ENCODE measurements at regions not wholly inside any gene's neighbourhood (a gene's known extent, or its start where the extent isn't known, plus 50 kb on each side); places are given as distances from the start of the nearest gene placed in this dataset.

- in situ Hi-C loops (cut with HindIII; ENCODE audit: low pct_unique_long_range_greater_than_20kb, low sequenced_read_pairs): no loop called here
- no peak for DNase-seq (ENCODE audit: low read depth in 1 of 2, low spot score in 1 of 2)
- no peak for TF ChIP-seq JUND (IDR thresholded peaks at IDR 0.05; ENCODE audit: low read depth)
Observed at GRCh38 chr22:47372596-47373385, 610.3 kb downstream of the TBC1D22A start.

DNA sequence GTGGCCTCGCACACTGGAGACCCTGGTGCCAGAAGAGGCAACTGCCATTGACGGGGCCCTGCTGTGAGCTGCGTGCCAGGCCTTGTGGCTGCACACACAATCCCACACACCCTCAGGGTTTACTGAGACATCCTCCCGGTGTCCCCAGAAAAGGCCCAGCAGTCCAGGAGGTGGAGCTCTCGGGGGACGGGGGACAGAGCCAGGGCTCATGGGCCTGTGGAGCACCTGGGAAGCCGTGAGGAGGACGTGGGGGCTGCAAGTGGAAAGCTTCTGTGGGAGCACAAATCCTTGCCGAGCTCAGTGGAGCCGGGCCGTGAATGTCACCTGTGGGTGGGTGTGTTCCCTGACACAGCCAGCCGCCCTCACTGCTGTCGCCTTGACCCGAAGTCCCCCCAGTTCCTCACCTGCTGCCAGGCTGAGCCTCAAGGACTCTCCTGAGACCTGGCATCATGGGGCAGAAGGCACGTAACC lies 609.7 kb downstream of the TBC1D22A start:
- TF ChIP-seq JUND (IDR thresholded peaks at IDR 0.05; ENCODE audit: low read depth): no peak
- no peak for DNase-seq (ENCODE audit: low read depth in 1 of 2, low spot score in 1 of 2)
- in situ Hi-C loops (cut with HindIII; ENCODE audit: low pct_unique_long_range_greater_than_20kb, low sequenced_read_pairs): no loop called here

- no peak for DNase-seq (ENCODE audit: low read depth in 1 of 2, low spot score in 1 of 2)
- in situ Hi-C loops (cut with HindIII; ENCODE audit: low pct_unique_long_range_greater_than_20kb, low sequenced_read_pairs): no loop called here
- TF ChIP-seq JUND (IDR thresholded peaks at IDR 0.05; ENCODE audit: low read depth): no peak
Observed at GRCh38 chr22:47371263-47372090, 609.0 kb downstream of the TBC1D22A start.

GRCh38 chr22:47370448-47371262 lies 608.2 kb downstream of the TBC1D22A start:
- no peak for DNase-seq (ENCODE audit: low read depth in 1 of 2, low spot score in 1 of 2)
- TF ChIP-seq JUND (IDR thresholded peaks at IDR 0.05; ENCODE audit: low read depth): no peak
- in situ Hi-C loops (cut with HindIII; ENCODE audit: low pct_unique_long_range_greater_than_20kb, low sequenced_read_pairs): no loop called here

- no peak for TF ChIP-seq JUND (IDR thresholded peaks at IDR 0.05; ENCODE audit: low read depth)
- in situ Hi-C loops (cut with HindIII; ENCODE audit: low pct_unique_long_range_greater_than_20kb, low sequenced_read_pairs): no loop called here
- no peak for DNase-seq (ENCODE audit: low read depth in 1 of 2, low spot score in 1 of 2)
Observed at GRCh38 chr22:47369431-47370015, 607.1 kb downstream of the TBC1D22A start.

- no peak for DNase-seq (ENCODE audit: low read depth in 1 of 2, low spot score in 1 of 2)
- TF ChIP-seq JUND (IDR thresholded peaks at IDR 0.05; ENCODE audit: low read depth): no peak
- in situ Hi-C loops (cut with HindIII; ENCODE audit: low pct_unique_long_range_greater_than_20kb, low sequenced_read_pairs): no loop called here
Observed at GRCh38 chr22:47369020-47369419, 606.6 kb downstream of the TBC1D22A start.

DNA sequence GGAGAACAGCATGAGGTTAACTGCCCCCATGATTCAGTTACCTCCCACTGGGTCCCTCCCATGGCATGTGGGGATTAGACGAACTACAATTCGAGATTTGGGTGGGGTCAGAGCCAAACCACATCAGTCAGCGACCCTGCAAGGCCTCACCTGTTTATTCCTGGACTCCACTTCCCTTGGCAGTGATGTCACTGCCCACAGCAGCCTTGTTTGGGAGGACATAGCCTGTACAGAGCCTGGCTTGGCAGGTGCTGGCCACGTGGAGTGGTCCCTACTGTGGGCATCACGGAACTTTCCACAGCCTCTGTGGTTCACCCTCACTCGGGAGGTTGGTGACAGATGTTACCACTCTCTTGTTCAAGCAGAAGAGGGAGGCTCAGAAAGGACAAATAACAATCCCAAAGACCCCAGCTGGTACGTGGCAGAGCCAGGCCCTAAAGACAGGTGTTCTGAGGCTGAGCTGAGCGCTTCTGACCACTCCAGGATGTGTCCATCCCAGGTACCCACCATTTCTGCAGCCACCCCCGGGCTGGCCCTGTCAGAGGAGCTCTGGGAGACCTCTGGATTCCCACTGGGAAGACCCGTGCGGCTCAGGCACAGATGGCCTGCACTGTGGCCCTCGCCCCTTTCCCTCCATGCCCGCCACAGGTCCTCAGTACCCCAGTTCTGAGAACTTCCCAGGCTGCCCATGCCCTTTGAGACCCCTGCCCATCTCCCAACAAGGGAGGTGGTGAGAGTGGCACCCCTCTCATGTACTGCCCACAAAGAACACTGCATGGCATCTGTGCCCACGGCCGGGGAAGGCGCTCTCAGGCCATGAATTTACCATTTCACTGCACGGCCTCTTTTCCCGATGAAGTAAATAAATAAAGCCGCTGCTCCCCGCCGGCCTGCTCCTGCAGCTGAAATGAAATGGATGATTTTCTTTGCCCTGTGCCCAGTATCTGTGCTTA lies 605.8 kb downstream of the TBC1D22A start:
- in situ Hi-C loops (cut with HindIII; ENCODE audit: low pct_unique_long_range_greater_than_20kb, low sequenced_read_pairs): no loop called here
- no peak for DNase-seq (ENCODE audit: low read depth in 1 of 2, low spot score in 1 of 2)
- TF ChIP-seq JUND (IDR thresholded peaks at IDR 0.05; ENCODE audit: low read depth): no peak

DNA sequence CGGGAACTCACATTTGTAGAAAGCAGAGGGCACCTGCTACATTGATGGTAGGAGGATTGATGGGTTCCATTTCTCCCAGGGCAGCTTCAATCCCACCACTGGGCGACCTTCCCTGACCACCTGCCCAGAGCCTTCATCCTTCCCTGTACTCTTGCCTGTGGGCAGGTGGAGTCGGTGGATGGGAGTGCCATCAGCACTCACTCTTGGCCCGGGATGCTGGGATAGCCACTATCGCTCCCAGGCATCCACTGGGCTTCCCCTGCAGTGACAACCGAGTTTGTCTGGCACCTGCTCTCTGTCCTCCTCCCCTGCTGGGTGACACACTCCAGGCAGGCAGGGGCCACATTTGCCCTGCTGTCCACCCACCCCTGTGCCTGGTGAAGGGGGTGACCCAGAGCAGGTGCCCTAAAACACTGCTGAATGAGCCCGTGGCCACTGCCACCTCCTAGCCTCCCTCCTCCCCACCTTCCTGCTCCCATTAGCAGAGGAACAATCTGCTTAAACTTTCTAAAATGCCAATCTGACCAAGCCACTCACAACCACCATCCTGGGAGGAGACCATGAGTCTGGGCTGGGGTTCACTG lies 604.7 kb downstream of the TBC1D22A start:
- no peak for DNase-seq (ENCODE audit: low read depth in 1 of 2, low spot score in 1 of 2)
- no peak for TF ChIP-seq JUND (IDR thresholded peaks at IDR 0.05; ENCODE audit: low read depth)
- in situ Hi-C loops (cut with HindIII; ENCODE audit: low pct_unique_long_range_greater_than_20kb, low sequenced_read_pairs): no loop called here

GRCh38 chr22:47366026-47366767 lies 603.7 kb downstream of the TBC1D22A start:
- in situ Hi-C loops (cut with HindIII; ENCODE audit: low pct_unique_long_range_greater_than_20kb, low sequenced_read_pairs): no loop called here
- no peak for TF ChIP-seq JUND (IDR thresholded peaks at IDR 0.05; ENCODE audit: low read depth)
- DNase-seq (ENCODE audit: low read depth in 1 of 2, low spot score in 1 of 2): no peak

DNA sequence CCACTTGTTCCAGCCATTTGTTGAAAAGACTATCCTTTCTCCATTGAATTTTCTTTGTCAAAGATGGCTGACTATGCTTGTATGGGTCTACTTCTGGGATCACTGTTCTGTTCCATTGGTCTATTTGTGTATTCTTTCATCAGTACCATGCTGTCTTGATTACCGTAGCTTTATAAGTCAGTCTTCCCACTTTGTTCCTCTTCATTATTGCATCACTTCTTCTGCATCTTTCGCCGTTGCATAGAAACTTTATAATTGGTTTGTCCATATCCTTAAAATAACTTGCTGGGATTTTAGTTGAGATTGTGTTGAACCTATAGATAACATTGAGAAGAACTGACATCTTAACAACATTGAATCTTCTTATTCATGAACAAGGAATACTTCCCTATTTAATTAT lies 598.8 kb downstream of the TBC1D22A start:
- TF ChIP-seq JUND (IDR thresholded peaks at IDR 0.05; ENCODE audit: low read depth): no peak
- in situ Hi-C loops (cut with HindIII; ENCODE audit: low pct_unique_long_range_greater_than_20kb, low sequenced_read_pairs): no loop called here
- DNase-seq (ENCODE audit: low read depth in 1 of 2, low spot score in 1 of 2): no peak
